MCF 10A (cell line): ENCODE measurements at regions not wholly inside any gene's neighbourhood (a gene's known extent, or its start where the extent isn't known, plus 50 kb on each side); places are given as distances from the start of the nearest gene placed in this dataset.

ENCODE experiments used
- BruUV-seq: library from RNA; stranded (reverse); fragments of 400-500 nt; replicated peaks from 2 replicates; lab custom pipeline; 2021; lab: Mats Ljungman, UMichigan
- CTCF ChIA-PET: fragments of 300-600 bp; sonication (Branson Sonifier 250); formaldehyde crosslinking; extraction: SDS; loops from one replicate; lab custom pipeline; 2021; ENCODE audit warnings: antibody characterized with exemption, inconsistent platforms; lab: Yijun Ruan, JAX
- POLR2A ChIA-PET: fragments of 300-600, 350-650 bp; sonication (Branson Sonifier 250); formaldehyde crosslinking; extraction: SDS; loops from one replicate; lab custom pipeline; 2020; ENCODE audit warnings: antibody characterized with exemption, inconsistent platforms; lab: Yijun Ruan, JAX
- DNase-seq: peaks from one replicate; pipeline ENCODE4 v3.0.0-alpha.2; 2018; ENCODE audit not compliant: unreplicated experiment
- H3K27ac Mint-ChIP-seq: one replicate; pipeline ENCODE4 v1.8.0; 2022; ENCODE audit warnings: mild to moderate bottlenecking, low read depth, mixed read lengths; ENCODE audit not compliant: unreplicated experiment
- H3K27me3 Mint-ChIP-seq: one replicate; pipeline ENCODE4 v1.8.0; 2022; ENCODE audit warnings: mixed read lengths; ENCODE audit not compliant: insufficient read depth, unreplicated experiment
- H3K36me3 Mint-ChIP-seq: one replicate; pipeline ENCODE4 v1.8.0; 2022; ENCODE audit warnings: mild to moderate bottlenecking, moderate library complexity, mixed read lengths; ENCODE audit not compliant: insufficient read depth, unreplicated experiment
- H3K4me1 Mint-ChIP-seq: one replicate; pipeline ENCODE4 v1.8.0; 2022; ENCODE audit warnings: mixed read lengths; ENCODE audit not compliant: insufficient read depth, unreplicated experiment
- H3K4me3 Mint-ChIP-seq: one replicate; pipeline ENCODE4 v1.8.0; 2022; ENCODE audit warnings: mild to moderate bottlenecking, moderate library complexity, mixed read lengths; ENCODE audit not compliant: unreplicated experiment
- H3K9me3 Mint-ChIP-seq: one replicate; pipeline ENCODE4 v1.8.0; 2022; ENCODE audit warnings: mixed read lengths; ENCODE audit not compliant: unreplicated experiment
- intact Hi-C: fragments of 100-400 bp; cut with micrococcal nuclease; formaldehyde crosslinking; loops from 2 replicates; pipeline ENCODE4 v1.14.1; 2022
- TF ChIP-seq, protein P1 (sequence below): fragments of 200-600 bp; IDR thresholded peaks from one replicate; pipeline ENCODE4 v1.8.0; 2022; ENCODE audit warnings: antibody characterized with exemption, mild to moderate bottlenecking; ENCODE audit not compliant: unreplicated experiment

DNA sequence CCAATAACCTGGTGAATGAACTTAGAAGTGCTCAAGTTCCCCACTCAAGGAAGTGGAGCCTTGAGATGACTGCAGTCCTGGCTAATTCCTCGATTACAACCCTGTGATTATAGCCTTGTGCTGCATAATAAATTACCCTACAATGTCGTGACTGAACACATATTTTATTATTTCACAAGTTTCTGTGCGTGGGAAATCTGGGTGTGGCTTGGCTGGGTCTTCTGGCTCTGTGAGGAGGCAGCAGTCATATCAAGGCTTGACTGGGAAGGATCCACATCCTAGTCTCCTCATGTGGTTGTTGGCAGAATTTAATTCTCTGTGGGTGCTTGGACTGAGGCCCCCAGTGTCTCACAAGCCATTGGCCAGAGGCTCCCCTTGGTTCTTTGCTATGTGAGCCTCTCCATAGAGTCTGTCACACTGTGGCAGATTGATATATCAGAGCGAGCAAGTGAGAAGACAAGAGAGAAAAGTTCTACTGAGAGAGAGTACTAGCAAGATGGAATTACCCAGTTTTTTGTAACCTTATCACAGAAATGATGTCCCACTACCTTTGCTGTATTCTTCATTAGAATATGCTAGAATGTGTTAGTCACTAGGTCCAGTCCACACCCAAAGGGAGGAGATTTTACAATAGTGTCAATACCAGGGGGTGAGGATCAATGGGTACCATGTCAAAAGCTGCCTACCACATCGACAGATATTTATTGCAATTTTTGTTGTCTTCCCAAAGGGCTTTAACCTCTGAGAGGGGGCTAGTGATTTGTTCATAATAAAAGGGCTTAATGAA, 102.8 kb upstream of the TBC1D5 start:
- POLR2A ChIA-PET, result interaction anchor here (0.7 kb wide), 1 partner anchor 142 kb away, joined by 3 read pairs; no protein-coding TSS in a partner anchor
- Mint-ChIP-seq H3K36me3 (no peaks in the 10 kb centered on the region), H3K27me3 (no peaks in the 10 kb centered on the region), H3K27ac (no peak overlapping the region), H3K4me1 (peaks cover 7% of the 10 kb centered on the region), H3K9me3 (no peaks in the 10 kb centered on the region), H3K4me3 (no peak overlapping the region)
- DNase-seq, result peak; percentile 41
- intact Hi-C loops, result no loop called here
- CTCF ChIA-PET, result interaction anchor here (0.6 kb wide), 1 partner anchor 544 kb away, joined by 5 read pairs; no protein-coding TSS in a partner anchor
- no TSS peak for BruUV-seq
- TF ChIP-seq, protein P1, sequence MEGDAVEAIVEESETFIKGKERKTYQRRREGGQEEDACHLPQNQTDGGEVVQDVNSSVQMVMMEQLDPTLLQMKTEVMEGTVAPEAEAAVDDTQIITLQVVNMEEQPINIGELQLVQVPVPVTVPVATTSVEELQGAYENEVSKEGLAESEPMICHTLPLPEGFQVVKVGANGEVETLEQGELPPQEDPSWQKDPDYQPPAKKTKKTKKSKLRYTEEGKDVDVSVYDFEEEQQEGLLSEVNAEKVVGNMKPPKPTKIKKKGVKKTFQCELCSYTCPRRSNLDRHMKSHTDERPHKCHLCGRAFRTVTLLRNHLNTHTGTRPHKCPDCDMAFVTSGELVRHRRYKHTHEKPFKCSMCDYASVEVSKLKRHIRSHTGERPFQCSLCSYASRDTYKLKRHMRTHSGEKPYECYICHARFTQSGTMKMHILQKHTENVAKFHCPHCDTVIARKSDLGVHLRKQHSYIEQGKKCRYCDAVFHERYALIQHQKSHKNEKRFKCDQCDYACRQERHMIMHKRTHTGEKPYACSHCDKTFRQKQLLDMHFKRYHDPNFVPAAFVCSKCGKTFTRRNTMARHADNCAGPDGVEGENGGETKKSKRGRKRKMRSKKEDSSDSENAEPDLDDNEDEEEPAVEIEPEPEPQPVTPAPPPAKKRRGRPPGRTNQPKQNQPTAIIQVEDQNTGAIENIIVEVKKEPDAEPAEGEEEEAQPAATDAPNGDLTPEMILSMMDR, result no peak

DNA sequence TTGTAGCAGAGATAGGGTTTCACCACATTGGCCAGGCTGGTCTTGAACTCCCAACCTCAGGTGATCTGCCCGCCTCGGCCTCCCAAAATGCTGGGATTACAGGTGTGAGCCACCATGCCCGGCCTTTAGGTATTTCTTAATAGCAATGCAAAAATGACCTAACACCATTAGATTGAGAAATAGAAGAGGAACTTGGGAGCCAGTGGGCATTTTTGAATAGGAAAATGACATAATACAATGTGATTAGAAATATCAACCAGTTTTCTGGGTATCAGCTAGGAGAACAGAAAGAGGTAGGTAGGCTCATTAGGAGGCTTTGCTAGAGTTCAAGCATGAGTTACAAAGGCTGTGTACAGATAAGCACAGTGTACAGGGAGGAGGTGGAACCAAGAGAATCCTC, 101.8 kb upstream of the TBC1D5 start:
- Mint-ChIP-seq H3K4me1 (peaks cover 7% of the 10 kb centered on the region), H3K9me3 (no peaks in the 10 kb centered on the region), H3K4me3 (no peak overlapping the region), H3K27ac (no peak overlapping the region), H3K27me3 (no peaks in the 10 kb centered on the region), H3K36me3 (no peaks in the 10 kb centered on the region)
- BruUV-seq, result no TSS peak
- CTCF ChIA-PET, result interaction anchor here (4.5 to 4.7 kb wide), 2 partner anchors 200 to 414 kb away, joined by 52 to 124 read pairs; no protein-coding TSS in a partner anchor
- no peak for DNase-seq
- TF ChIP-seq, protein P1, result no peak
- POLR2A ChIA-PET, result interaction anchor here (0.7 kb wide), 1 partner anchor 141 kb away, joined by 3 read pairs; no protein-coding TSS in a partner anchor
- intact Hi-C loops, result loop anchor here (5.0 kb wide), 1 partner anchor 1242 kb away; no protein-coding TSS in a partner anchor

DNA sequence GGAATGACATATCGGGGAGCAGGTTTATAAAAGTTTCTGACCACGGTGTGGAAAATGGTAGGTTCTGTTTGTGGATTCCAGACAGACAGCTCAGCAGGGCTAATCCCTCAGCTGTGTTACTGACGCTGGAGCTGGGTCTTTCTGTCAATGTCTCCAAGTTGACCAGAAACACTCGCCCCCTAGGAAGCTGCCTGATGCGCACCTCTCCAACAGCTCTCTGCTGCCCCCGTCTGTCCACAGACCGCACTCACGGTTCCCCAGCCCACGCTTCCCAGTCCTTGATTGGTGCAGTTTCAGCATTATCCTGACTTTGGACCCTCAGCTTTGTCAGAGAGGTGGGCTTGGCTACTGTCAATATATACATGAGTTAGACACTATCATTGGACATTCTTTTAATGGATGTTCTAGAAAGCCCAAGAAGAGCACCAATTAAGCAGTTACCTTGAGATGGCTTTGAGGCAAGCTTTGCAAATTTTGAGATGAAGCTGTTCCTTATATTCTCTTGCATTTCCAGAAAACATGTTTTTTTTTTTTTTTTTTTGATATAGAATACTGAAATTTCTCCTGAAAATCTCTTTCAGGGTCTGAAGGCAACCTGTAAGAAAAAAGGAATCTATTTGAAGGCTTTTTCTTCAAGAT, 98.9 kb upstream of the TBC1D5 start:
- peak; percentile 67 for DNase-seq
- intact Hi-C loops, result loop anchor here (1.0 to 5.0 kb wide), 8 partner anchors 155 to 1239 kb away; no protein-coding TSS in a partner anchor
- no peak overlapping the region for H3K4me3 Mint-ChIP-seq
- POLR2A ChIA-PET, result interaction anchor here (0.8 to 1.4 kb wide), 5 partner anchors 99 to 583 kb away, joined by 3 to 7 read pairs (median 4); partner anchors contain the start of gene TBC1D5
- TF ChIP-seq, protein P1, result peak; percentile 95
- H3K27ac Mint-ChIP-seq, result no peak overlapping the region
- CTCF ChIA-PET, result interaction anchor here (0.6 to 4.7 kb wide), 95 partner anchors 10 to 1101 kb away, joined by 3 to 124 read pairs (median 4); partner anchors contain the start of gene TBC1D5
- no peaks in the 10 kb centered on the region for H3K9me3 Mint-ChIP-seq
- no TSS peak for BruUV-seq
- H3K4me1 Mint-ChIP-seq, result peaks cover 7% of the 10 kb centered on the region
- no peaks in the 10 kb centered on the region for H3K27me3 Mint-ChIP-seq
- H3K36me3 Mint-ChIP-seq, result no peaks in the 10 kb centered on the region

DNA sequence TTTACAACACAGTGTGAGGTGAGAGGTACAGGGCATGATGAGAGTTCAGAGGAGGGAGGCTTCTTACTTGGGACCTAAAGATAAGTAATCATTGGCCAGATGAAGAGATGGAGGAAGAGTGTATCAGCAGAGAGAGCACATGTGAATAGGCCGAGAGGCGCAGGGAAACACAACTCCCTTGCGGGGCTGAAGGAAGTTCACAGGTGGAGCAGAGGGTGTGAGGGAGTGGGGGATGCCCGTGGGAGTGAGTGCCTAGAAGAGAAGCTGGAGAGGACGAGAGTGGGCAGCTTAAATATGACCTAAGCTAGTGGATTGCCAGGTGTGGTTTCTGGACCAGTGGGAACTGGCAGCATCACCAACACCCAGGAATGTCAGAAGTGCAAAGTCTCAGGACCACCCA, 98.2 kb upstream of the TBC1D5 start:
- no peaks in the 10 kb centered on the region for H3K36me3 Mint-ChIP-seq
- H3K27me3 Mint-ChIP-seq, result no peaks in the 10 kb centered on the region
- POLR2A ChIA-PET, result interaction anchor here (0.6 to 1.4 kb wide), 3 partner anchors 98 to 414 kb away, joined by 3 to 7 read pairs (median 3); partner anchors contain the start of gene TBC1D5
- DNase-seq, result no peak
- no TSS peak for BruUV-seq
- TF ChIP-seq, protein P1, result no peak
- CTCF ChIA-PET, result interaction anchor here (0.6 to 4.7 kb wide), 77 partner anchors 9 to 997 kb away, joined by 3 to 124 read pairs (median 4); partner anchors contain the start of gene TBC1D5
- no peak overlapping the region for H3K27ac Mint-ChIP-seq
- peaks cover 7% of the 10 kb centered on the region for H3K4me1 Mint-ChIP-seq
- intact Hi-C loops, result loop anchor here (1.0 to 5.0 kb wide), 8 partner anchors 154 to 1238 kb away; no protein-coding TSS in a partner anchor
- no peak overlapping the region for H3K4me3 Mint-ChIP-seq
- no peaks in the 10 kb centered on the region for H3K9me3 Mint-ChIP-seq
